H9 (cell line): ENCODE measurements at regions not wholly inside any gene's neighbourhood (a gene's known extent, or its start where the extent isn't known, plus 50 kb on each side); places are given as distances from the start of the nearest gene placed in this dataset.

Source experiments
- DNase-seq: peaks from one replicate; pipeline ENCODE4 v3.0.0-alpha.2; 2017
- H2AFZ ChIP-seq: one replicate; pipeline ENCODE4 v1.6.1; 2013; ENCODE audit warnings: mild to moderate bottlenecking, low read length, control low read depth, moderate library complexity
- H2AK5ac ChIP-seq: 2 replicates; pipeline ENCODE4 v1.6.1; 2013; ENCODE audit warnings: low read length, control low read depth, mixed read lengths; ENCODE audit not compliant: insufficient read length
- H2BK120ac ChIP-seq: one replicate; pipeline ENCODE4 v1.6.1; 2013; ENCODE audit warnings: low read depth, mild to moderate bottlenecking, low read length, control low read depth, inconsistent platforms; ENCODE audit not compliant: poor library complexity, severe bottlenecking
- H2BK12ac ChIP-seq: 2 replicates; pipeline ENCODE4 v1.6.1; 2013; ENCODE audit warnings: low read length, control low read depth, mixed read lengths, low read depth; ENCODE audit not compliant: insufficient read length
- H2BK15ac ChIP-seq: 2 replicates; pipeline ENCODE4 v1.6.1; 2013; ENCODE audit warnings: low read depth, low read length, control low read depth
- H2BK20ac ChIP-seq: one replicate; pipeline ENCODE4 v1.6.1; 2013; ENCODE audit warnings: low read depth, mild to moderate bottlenecking, low read length, control low read depth, inconsistent platforms; ENCODE audit not compliant: poor library complexity, severe bottlenecking
- H2BK5ac ChIP-seq: 2 replicates; pipeline ENCODE4 v1.6.1; 2013; ENCODE audit warnings: low read length, control low read depth, mixed read lengths; ENCODE audit not compliant: insufficient read length
- H3K14ac ChIP-seq: 2 replicates; pipeline ENCODE4 v1.6.1; 2013; ENCODE audit warnings: low read length, control low read depth; ENCODE audit not compliant: insufficient read depth
- H3K18ac ChIP-seq: 2 replicates; pipeline ENCODE4 v1.6.1; 2013; ENCODE audit warnings: low read depth, mild to moderate bottlenecking, mixed read lengths, low read length, control low read depth; ENCODE audit not compliant: insufficient read length
- H3K23ac ChIP-seq: 2 replicates; pipeline ENCODE4 v1.6.1; 2013; ENCODE audit warnings: low read length, control low read depth, mixed read lengths, low read depth; ENCODE audit not compliant: insufficient read length
- H3K23me2 ChIP-seq: 2 replicates; pipeline ENCODE4 v1.6.1; 2013; ENCODE audit warnings: low read depth, mild to moderate bottlenecking, mixed read lengths, low read length, control low read depth; ENCODE audit not compliant: insufficient read length, poor library complexity, severe bottlenecking
- H3K27ac ChIP-seq: 2 replicates; pipeline ENCODE4 v1.5.1; 2013; ENCODE audit warnings: low read length, control low read depth, mixed read lengths, low read depth; ENCODE audit not compliant: insufficient read length
- H3K27me3 ChIP-seq: 2 replicates; pipeline ENCODE4 v1.6.1; 2013; ENCODE audit warnings: low read length, control low read depth, inconsistent platforms; ENCODE audit not compliant: insufficient read depth
- H3K4ac ChIP-seq: 2 replicates; pipeline ENCODE4 v1.6.1; 2013; ENCODE audit warnings: low read depth, mild to moderate bottlenecking, control low read depth, inconsistent platforms, low read length, moderate library complexity
- H3K4me1 ChIP-seq: 2 replicates; pipeline ENCODE4 v1.6.1; 2013; ENCODE audit warnings: low read length, control low read depth, inconsistent platforms; ENCODE audit not compliant: insufficient read depth
- H3K4me2 ChIP-seq: 2 replicates; pipeline ENCODE4 v1.6.1; 2013; ENCODE audit warnings: low read length, control low read depth, mixed read lengths; ENCODE audit not compliant: insufficient read length, insufficient read depth
- H3K56ac ChIP-seq: 2 replicates; pipeline ENCODE4 v1.6.1; 2013; ENCODE audit warnings: low read depth, mild to moderate bottlenecking, mixed read lengths, low read length, control low read depth; ENCODE audit not compliant: insufficient read length
- H3K79me1 ChIP-seq: 2 replicates; pipeline ENCODE4 v1.6.1; 2013; ENCODE audit warnings: low read depth, mild to moderate bottlenecking, moderate library complexity, low read length, control low read depth, inconsistent platforms; ENCODE audit not compliant: insufficient read depth, poor library complexity, severe bottlenecking
- H3K79me2 ChIP-seq: 2 replicates; pipeline ENCODE4 v1.6.1; 2013; ENCODE audit warnings: low read length, control low read depth, inconsistent platforms; ENCODE audit not compliant: insufficient read depth
- H3K9ac ChIP-seq: 2 replicates; pipeline ENCODE4 v1.6.1; 2013; ENCODE audit warnings: low read length, control low read depth, mixed read lengths; ENCODE audit not compliant: insufficient read length; ENCODE audit errors: extremely low read depth
- H3K9me3 ChIP-seq: one replicate; pipeline ENCODE4 v1.6.1; 2013; ENCODE audit warnings: low read depth, low read length, inconsistent platforms; ENCODE audit not compliant: control insufficient read depth
- H3T11ph ChIP-seq: one replicate; pipeline ENCODE4 v1.6.1; 2013; ENCODE audit warnings: mild to moderate bottlenecking, low read length, control low read depth, inconsistent platforms
- H4K20me1 ChIP-seq: one replicate; pipeline ENCODE4 v1.6.1; 2013; ENCODE audit not compliant: control insufficient read depth, insufficient read length, insufficient read depth
- H4K5ac ChIP-seq: 2 replicates; pipeline ENCODE4 v1.6.1; 2013; ENCODE audit warnings: low read depth, mild to moderate bottlenecking, mixed read lengths, low read length, control low read depth; ENCODE audit not compliant: insufficient read length
- H4K8ac ChIP-seq: replicated peaks from 2 replicates; pipeline ENCODE4 v1.6.1; 2013; ENCODE audit warnings: low read length, control low read depth, mixed read lengths, low read depth; ENCODE audit not compliant: insufficient read length
- H4K91ac ChIP-seq: 2 replicates; pipeline ENCODE4 v1.6.1; 2013; ENCODE audit warnings: low read depth, mild to moderate bottlenecking, moderate library complexity, mixed read lengths, low read length, control low read depth; ENCODE audit not compliant: insufficient read length
- H3K27ac Mint-ChIP-seq, 3 experiments: 2 replicates in 2 of 3; 3 replicates in 1 of 3; pipeline ENCODE4 v1.8.0; 2020 to 2021; ENCODE audit warnings: mixed read lengths in 3 of 3, mild to moderate bottlenecking in 1 of 3, moderate library complexity in 1 of 3
- H3K27me3 Mint-ChIP-seq: 2 replicates; pipeline ENCODE4 v1.8.0; 2021; ENCODE audit warnings: low read depth, mild to moderate bottlenecking, moderate library complexity, mixed read lengths
- H3K36me3 Mint-ChIP-seq, 3 experiments: 2 replicates in 2 of 3; 3 replicates in 1 of 3; pipeline ENCODE4 v1.8.0; 2020 to 2021; ENCODE audit warnings: low read depth in 3 of 3, mixed read lengths in 3 of 3; ENCODE audit not compliant: insufficient read depth in 1 of 3
- H3K4me1 Mint-ChIP-seq, 2 experiments: 2 replicates each; pipeline ENCODE4 v1.8.0; 2020; ENCODE audit warnings: mixed read lengths in 2 of 2
- H3K4me3 Mint-ChIP-seq, 2 experiments: 2 replicates in 1 of 2; 3 replicates in 1 of 2; pipeline ENCODE4 v1.8.0; 2020 to 2021; ENCODE audit warnings: mild to moderate bottlenecking in 2 of 2, mixed read lengths in 2 of 2, moderate library complexity in 1 of 2
- H3K9me3 Mint-ChIP-seq, 2 experiments: 2 replicates in 1 of 2; 3 replicates in 1 of 2; pipeline ENCODE4 v1.8.0; 2020; ENCODE audit warnings: mild to moderate bottlenecking in 2 of 2, mixed read lengths in 2 of 2, moderate library complexity in 1 of 2
- CTCF ChIP-seq: fragments of 200-600 bp; sonication (generic); conservative IDR thresholded peaks from 3 replicates; pipeline ENCODE4 v1.8.0; 2021; ENCODE audit warnings: antibody characterized with exemption, mild to moderate bottlenecking
- WGBS: extraction: QIAGEN DNeasy Blood & Tissue Kit; methylation state at CpG from one replicate; pipeline ENCODE4 v1.1.7; 2013; ENCODE audit warnings: missing lambda C conversion rate, low lambda C conversion rate, mixed read lengths; ENCODE audit not compliant: insufficient read length; ENCODE audit errors: extremely low coverage; 5-methylcytosine and 5-hydroxymethylcytosine counted together

- Mint-ChIP-seq H3K27me3 (no peaks in the 10 kb centered on the region), H3K4me3 (no peak overlapping the region), H3K9me3 (no peaks in the 10 kb centered on the region), H3K36me3 (no peaks in the 10 kb centered on the region; a peak in 1 of 7 replicates), H3K27ac (no peak overlapping the region), H3K4me1 (no peaks in the 10 kb centered on the region)
- H3K18ac ChIP-seq: no peak overlapping the region
- H3K9ac ChIP-seq: no peak overlapping the region
- no peak overlapping the region for H3K4ac ChIP-seq
- no peak for DNase-seq
- H4K8ac ChIP-seq: no peak overlapping the region
- no peak overlapping the region for H2AFZ ChIP-seq
- no peak overlapping the region for H2BK15ac ChIP-seq
- H3K9me3 ChIP-seq: no peaks in the 10 kb centered on the region
- no peaks in the 10 kb centered on the region for H3K4me1 ChIP-seq
- H3K27me3 ChIP-seq: no peaks in the 10 kb centered on the region
- H3K79me1 ChIP-seq: no peaks in the 10 kb centered on the region
- H3K14ac ChIP-seq: no peak overlapping the region
- no CpG with 5 or more reads among the region's 1 CpG for WGBS
- H3K4me2 ChIP-seq: no peak overlapping the region
- H3K79me2 ChIP-seq: no peaks in the 10 kb centered on the region
- H2BK120ac ChIP-seq: no peak overlapping the region
- H2BK20ac ChIP-seq: no peak overlapping the region
- no peak overlapping the region for H4K91ac ChIP-seq
- H3K23ac ChIP-seq: no peak overlapping the region
- H3K56ac ChIP-seq: no peak overlapping the region
- no peaks in the 10 kb centered on the region for H3K23me2 ChIP-seq
- no peak overlapping the region for H2BK12ac ChIP-seq
- H4K5ac ChIP-seq: no peak overlapping the region
- no peak overlapping the region for H2BK5ac ChIP-seq
- no peak overlapping the region for H3K27ac ChIP-seq
- no peak for TF ChIP-seq CTCF
- H3T11ph ChIP-seq: no peak overlapping the region
- no peak overlapping the region for H2AK5ac ChIP-seq
- no peaks in the 10 kb centered on the region for H4K20me1 ChIP-seq
These were observed 944.5 kb upstream of the SOX9 start for GRCh38 chr17:71176331-71176730.
